IPS-18c (cell line): ENCODE measurements at regions not wholly inside any gene's neighbourhood (a gene's known extent, or its start where the extent isn't known, plus 50 kb on each side); places are given as distances from the start of the nearest gene placed in this dataset.

Experiments used
- H3K4me3 ChIP-seq: 2 replicates; pipeline ENCODE4 v1.7.0; 2013; ENCODE audit warnings: low read depth, mild to moderate bottlenecking, low read length, moderate library complexity; ENCODE audit not compliant: insufficient read depth
- H3K9me3 ChIP-seq: one replicate; pipeline ENCODE4 v1.6.1; 2013; ENCODE audit warnings: mild to moderate bottlenecking, low read length, moderate library complexity; ENCODE audit not compliant: control insufficient read depth, insufficient read depth

DNA sequence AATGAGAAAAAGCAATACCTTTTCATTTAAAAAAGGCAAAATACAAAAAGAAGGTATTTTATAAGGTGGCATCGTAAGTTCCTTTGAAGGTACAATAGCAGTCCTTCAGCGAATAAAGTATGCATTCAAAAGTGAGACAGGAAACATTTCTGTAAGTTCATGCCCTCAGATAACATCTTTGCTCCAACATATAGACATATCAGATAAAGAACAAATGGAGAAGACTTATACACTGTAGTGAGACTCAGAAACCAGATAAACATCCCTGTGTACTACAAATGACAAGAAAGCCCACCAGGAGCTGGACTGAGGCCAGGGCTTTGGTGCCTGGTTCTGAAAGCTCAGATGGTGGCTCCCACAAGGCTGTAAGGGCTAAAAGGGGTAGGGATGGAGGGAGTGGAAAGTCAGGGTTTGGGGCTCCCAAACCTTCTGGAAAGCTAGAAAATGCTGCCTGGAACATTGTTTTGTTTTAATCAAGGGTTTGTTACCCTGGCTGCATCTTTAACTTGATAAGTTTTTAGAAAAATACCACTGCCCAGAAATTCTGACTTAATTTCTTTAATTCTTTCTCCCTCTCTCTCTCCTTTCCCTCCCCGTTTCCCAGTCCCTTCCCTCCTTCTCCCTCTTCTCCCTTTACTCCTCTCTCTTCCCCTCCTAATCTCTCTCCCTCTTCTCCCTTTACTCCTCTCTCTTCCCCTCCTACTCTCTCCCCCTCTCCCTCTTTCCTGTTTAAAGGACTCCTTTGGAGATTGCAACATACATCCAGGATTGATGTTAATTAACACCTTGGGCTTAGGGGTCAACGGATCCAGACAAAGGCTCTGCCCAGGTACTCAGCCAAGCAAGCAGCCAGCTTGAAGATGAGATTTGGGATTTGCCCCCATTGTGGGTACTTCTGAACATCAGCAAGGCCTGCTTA, 126.1 kb downstream of the AQP9 start:
- Histone ChIP-seq H3K9me3 (no peaks in the 10 kb centered on the region), H3K4me3 (no peak overlapping the region)

DNA sequence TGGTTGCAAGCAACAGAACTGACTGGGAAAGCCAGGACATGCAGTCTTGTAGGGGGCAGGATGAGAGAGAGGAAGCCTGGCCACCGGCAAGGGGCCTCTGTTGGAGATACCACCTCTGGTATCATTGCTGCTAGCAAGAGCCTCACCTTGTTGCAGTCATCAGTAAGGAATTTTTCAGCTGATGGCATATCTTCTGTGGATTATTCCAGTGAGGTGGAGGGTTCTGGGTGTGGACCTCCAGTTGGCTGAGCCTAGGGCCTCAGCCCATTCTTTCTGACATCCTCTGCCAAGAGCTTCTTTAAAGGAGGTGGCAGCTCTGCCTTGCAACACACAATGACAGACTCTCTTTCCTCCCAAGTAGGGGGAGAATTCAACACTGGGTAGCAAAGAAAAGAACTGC, 128.9 kb downstream of the AQP9 start:
- Histone ChIP-seq H3K4me3 (no peak overlapping the region), H3K9me3 (peaks cover 2% of the 10 kb centered on the region)

DNA sequence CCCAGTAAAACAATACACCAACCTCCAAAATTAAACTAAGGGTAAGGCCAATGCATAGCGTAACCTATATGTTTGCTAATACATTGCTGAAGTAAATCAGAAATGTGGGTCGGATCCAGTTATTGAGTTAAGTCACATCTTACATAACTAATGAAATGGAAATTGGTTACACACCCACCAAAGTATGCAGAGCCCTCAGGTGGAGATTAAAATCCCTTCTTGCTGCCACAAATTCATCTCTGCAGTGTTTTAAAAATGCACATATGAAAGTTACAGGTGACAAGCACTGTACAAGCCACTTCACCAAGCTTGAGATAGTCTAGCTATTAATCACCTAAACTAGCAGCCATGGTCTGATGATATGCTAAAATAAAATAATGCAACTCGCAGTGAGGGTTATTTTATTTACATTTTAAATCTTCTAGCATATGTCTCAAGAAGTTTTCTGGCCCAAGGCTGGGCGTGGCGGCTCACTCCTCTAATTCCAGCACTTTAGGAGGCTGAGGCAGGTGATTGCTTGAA, 130.6 kb downstream of the AQP9 start:
- Histone ChIP-seq H3K9me3 (peaks cover 2% of the 10 kb centered on the region), H3K4me3 (no peak overlapping the region)

DNA sequence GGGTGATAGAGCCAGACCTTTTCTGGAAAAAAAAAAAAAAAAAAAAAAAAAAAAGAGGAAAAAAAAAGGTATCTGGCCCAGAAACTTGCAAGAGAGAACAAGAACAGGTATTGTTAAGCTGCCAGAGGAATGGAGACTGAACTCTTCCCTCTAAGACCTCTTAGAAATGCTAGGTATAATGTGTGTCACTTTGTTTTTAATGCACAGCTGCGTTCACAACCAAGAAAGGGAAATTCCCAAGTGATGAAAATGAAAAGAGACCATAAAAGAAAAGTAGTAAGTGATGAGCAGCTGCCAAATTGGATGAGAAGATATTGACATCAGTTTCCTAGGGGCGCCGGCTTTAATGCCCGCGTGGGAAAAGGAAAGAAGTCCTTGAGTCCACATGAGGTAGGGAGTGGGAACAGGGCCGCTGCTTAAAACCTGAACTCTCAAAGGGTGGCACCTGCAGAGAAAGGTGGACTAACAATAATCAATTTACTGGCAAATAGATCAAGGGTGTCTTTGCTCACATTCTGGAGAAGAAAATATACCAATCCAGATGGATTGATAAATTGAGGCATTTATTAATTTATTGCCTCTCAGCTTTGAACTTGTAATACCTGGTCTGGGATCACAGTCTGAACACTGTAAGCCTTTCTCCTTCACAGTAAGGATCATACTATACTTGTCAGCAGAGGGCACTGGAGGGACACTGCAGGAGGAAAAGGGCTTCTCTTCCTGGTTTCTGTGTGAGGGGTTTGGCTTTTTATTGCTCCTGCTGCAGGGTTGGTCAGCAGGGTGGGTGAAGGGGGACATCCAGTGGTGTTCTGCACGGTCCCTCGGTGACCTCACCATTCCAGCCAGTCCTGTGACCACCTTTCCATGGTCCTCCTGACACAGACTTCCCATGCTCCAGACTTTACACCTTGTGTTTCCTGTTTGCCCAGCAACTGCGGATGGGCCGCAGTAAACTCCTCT, 131.6 kb downstream of the AQP9 start:
- H3K9me3 ChIP-seq, result peaks cover 2% of the 10 kb centered on the region
- H3K4me3 ChIP-seq, result no peak overlapping the region

DNA sequence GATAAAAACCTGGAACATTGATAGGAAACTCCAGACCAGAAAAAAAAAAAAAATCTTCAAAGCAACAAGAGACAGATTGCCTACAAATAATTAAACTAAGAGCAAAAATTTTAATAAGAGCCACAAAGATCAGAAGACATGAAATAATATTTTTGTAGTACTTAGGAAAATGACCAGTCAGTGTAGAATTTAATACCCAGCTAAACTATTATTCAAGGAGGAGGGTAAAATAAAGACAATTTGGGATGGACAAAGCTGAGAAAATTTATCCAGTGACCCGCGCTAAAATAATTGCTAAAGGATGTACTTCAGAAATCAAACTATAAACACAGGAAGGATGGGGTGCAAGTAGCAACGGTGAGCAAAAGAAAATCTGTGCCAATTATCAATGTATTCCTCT, 133.2 kb downstream of the AQP9 start:
- H3K4me3 ChIP-seq, result no peak overlapping the region
- peaks cover 4% of the 10 kb centered on the region for H3K9me3 ChIP-seq

DNA sequence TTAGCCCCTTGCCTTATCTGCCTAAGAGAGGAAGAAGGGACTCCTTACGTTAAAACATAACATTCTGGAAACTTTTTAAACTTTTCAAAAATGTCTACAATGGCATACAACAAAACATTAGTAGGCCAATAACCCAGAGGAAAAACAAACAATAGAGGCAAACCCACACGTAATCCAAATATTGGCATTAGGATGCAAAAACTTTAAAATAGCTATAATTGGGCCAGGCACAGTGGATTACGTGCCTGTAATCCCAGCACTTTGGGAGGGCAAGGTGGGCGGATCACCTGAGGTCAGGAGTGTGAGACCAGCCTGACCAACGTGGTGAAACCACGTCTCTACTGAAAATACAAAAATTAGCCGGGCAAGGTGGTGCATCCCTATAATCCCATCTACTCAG, 134.9 kb downstream of the AQP9 start:
- H3K4me3 ChIP-seq, result no peak overlapping the region
- H3K9me3 ChIP-seq, result peaks cover 4% of the 10 kb centered on the region

DNA sequence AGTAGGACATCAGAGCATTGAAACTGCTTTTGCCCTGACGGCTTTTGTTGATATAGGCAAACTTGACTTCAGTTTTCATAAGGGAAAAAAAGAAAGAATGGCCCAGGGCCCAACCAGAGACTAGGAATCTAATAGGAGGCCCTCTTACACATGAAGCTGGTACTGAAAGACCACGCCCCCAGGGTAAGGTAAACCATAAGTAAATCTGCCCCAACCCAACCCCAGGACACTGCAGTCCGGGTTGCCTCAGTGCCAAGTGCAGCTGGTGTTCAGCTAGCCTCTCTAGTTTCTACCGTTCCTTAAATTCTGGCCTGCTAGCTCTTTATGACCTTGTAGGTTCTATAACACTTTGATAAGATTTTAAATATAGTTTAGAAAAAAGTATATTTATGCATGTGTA, 136.7 kb downstream of the AQP9 start:
- Histone ChIP-seq H3K9me3 (peaks cover 4% of the 10 kb centered on the region), H3K4me3 (no peak overlapping the region)

DNA sequence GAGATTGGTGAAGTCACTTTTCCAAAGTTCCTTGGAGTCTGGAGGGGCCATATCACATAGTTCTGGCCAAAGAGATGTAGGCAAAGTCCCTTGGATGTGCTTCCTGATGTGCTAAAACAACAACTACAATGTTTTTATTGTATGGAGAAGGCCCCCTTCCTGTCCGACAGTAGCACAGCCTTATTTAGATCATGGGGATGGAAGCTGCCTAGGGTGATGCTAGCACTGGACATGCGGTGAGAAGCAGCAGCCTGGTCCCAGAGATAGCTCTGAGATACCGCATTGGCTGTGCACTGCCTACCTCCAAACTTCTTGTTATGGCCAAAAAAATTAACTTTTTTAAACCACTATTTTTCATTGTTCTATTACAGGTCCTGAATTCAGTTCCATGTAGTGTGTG, 137.6 kb downstream of the AQP9 start:
- H3K9me3 ChIP-seq, result peaks cover 4% of the 10 kb centered on the region
- H3K4me3 ChIP-seq, result no peak overlapping the region

DNA sequence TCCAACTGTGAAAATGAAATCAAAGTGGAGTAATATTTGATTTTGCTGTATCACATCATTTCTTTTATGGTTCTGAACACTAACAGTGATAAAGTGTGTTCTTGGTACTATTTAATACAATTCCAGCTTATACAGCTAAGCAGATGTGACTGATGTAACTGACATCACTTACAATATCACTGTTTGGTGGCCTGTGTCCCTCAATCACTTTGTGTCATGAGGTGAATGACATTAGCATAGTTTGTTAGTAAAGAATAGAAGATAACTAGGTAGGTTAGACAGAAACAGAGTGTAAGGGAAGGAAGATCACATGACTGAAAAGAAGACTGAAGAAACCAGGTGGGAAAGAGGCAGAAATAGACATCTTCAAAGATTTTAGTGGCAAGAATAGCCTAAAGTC, 138.7 kb downstream of the AQP9 start:
- Histone ChIP-seq H3K9me3 (peaks cover 2% of the 10 kb centered on the region), H3K4me3 (no peak overlapping the region)

DNA sequence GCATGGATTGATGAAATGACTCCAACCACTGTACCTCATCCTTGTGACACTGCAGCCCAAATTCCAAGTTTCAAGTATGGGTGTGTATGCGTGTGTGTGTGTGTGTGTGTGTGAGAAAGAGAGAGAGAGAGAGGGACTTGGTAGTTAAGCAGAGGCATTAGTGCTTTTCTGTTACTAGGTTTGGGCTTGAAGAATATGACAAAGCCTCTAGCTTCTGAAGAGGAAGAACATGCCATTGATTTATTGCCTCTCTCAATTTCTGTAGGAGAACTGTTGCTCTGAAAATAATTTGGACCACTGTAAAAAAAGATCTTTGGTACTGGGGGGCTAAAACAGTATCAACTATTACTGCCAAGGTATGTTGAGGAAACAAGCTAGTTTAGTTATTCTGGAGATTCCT, 139.2 kb downstream of the AQP9 start:
- H3K9me3 ChIP-seq, result peaks cover 2% of the 10 kb centered on the region
- H3K4me3 ChIP-seq, result no peak overlapping the region

DNA sequence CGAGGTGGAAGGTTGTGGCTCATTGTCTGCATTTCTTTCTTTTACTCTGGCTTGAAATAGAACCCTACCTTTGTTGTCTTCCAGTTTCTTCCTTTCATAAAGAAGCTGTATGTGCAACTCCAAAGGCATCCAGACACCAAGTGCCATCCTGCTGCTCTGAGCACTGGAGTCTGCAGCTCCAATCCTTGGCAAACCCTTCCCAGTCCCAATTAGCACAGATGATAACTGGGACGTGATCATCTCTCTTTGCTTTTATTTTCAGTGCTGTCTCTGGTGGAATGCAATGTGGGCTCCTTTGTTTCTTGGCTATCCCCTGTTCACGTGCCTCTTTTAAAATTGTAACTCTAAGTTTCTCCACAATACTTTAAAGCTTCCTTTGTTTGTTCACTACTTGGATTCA, 140.9 kb downstream of the AQP9 start:
- Histone ChIP-seq H3K4me3 (no peak overlapping the region), H3K9me3 (peaks cover 2% of the 10 kb centered on the region)

DNA sequence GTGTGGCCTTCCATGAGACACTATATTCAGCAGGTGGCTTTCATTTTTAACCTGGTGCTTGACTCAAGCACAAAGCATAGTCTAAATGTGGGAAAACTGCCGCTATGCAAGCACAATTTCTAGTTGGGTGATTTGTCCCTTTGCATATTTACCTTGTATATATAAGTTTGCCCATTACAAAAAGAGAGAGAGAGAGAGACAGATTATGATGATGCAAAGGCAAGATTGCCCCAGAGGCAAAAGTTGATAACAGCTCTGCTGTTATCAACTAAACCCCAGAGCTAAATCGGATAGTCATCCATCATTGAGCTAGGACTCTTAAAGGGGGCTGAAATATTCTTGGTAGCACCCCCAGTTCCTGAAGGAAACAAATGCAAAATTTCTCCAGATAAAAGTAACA, 141.5 kb downstream of the AQP9 start:
- Histone ChIP-seq H3K9me3 (peaks cover 2% of the 10 kb centered on the region), H3K4me3 (no peak overlapping the region)

DNA sequence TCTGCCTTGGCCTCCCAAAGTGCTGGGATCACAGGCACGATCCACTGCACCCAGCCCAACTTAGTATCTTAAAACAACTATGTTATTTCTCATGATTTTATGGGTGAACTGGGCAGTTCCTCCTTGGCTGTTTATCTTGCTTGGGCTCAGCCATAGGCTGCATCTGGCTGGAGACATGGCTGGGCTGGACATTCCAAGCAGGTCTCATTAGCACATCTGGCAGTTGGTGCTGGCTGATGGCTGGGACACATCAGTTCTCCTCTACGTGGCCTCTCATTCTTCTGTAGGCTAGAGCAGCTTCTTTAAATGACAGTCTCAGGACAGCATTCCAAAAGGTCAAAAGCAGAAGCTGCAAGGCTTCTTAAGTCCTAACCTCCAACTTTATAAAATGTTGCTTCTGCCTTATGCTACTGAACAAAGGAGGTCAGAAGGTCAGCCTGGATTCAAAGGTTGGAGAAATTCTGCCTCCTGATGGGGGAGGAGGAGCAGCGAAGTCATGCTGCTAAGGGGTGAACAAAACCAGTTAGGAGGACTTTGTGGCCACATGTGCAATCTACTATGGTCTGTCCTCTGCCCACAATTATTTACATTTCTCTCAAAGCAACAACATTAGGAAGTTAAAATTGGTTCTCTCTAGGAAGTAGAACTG, 144.0 kb downstream of the AQP9 start:
- H3K4me3 ChIP-seq, result no peak overlapping the region
- no peaks in the 10 kb centered on the region for H3K9me3 ChIP-seq

DNA sequence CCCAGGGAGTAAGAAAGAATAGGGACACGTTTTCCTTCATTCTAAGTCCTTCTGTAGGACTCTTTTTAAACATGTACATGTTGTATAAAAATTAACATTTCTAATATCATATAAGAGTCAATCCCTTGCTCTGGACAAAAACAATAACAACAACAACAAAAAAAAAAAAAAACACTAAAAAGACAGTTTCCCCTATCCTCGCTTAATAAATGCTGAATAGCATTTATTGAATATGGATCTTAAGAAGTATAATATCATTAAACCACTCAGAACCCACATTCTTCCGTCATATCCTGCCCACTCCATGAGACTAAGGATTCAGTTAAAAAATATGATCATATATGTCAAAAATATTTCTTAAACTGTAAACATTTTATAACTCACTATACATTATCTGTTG, 145.1 kb downstream of the AQP9 start:
- Histone ChIP-seq H3K4me3 (no peak overlapping the region), H3K9me3 (no peaks in the 10 kb centered on the region)

DNA sequence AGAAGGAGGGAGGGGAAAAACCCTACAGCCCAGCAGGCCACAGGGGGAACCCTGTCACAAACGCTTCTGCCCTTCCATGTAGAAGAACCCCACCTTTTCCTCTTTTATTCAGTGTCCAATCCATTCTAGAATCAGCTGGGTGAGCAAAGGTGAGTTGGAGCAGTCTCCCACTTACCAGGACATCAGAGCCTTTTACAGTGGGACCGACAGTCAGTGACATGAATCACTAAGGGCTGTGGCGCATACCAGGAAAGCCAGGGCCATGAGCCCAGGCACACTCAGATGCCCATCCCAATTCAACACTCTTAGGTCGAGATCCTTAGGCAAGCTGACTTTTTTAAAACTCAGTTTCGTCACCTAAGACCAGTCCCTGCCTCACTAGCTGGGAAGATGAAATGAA, 146.1 kb downstream of the AQP9 start:
- no peak overlapping the region for H3K4me3 ChIP-seq
- H3K9me3 ChIP-seq, result no peaks in the 10 kb centered on the region

DNA sequence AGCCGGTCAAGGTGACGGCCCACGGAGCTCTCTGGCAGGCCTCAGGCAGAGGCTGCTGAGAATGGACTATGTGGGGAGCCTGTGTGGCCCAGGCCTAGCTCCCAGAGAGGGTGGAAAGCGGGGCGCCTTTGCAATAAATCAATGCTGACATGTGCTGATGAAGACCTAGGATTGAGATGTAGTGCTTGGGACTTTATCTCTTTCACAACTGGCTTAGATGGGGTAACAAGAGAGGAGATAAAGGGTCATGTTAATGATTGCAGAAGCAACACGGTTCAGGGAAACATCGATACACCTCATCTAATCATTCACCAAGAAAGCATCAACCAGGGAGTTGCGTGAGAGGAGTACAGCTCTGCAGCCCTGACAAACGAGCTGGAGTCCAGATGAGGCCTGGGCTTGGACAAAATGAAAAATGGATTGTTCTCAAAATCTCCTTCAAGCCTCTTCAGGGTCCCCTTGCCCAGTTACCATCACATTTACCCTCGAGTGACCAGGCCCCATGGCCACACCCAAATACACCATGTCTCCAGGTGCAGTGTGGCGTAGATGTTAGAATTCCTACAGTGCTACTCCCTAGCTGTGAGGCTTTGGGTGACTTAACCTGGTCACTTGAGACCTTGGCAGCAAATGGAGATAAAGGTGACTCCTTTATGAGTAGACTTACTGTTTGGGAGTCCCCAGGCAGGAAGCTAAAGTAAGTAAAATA, 146.4 kb upstream of the LIPC start:
- H3K4me3 ChIP-seq, result no peak overlapping the region
- no peaks in the 10 kb centered on the region for H3K9me3 ChIP-seq

DNA sequence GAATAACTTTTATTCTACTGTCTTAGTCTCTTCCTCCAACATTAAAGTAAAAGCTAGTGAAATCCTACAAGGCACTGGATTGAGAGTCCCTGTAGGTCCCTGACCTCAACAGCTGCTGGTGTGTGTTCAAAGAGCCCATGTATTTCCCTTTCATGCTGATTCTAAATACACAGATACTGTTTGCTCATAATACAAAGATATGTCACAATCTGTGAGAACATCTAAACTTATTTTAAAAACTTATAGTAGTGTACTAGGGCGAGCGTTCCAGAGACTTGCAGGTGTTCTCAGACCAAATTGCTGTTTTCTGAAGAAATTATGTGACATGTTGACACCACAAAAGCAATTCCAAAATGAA, 145.9 kb upstream of the LIPC start:
- Histone ChIP-seq H3K9me3 (no peaks in the 10 kb centered on the region), H3K4me3 (no peak overlapping the region)
